Thyroid gland (tissue), 4 donors: ENCODE measurements at regions not wholly inside any gene's neighbourhood (a gene's known extent, or its start where the extent isn't known, plus 50 kb on each side); places are given as distances from the start of the nearest gene placed in this dataset.
A peak's percentile ranks its signal among the peaks of the same experiment; 100 is the strongest.

Source experiments
- DNase-seq, 2 donors: peaks; one replicate each; pipeline ENCODE4 v3.0.0-alpha.2; 2019
- H3K27ac ChIP-seq, 3 donors: fragments of 200-600 bp; sonication (generic); 1 replicate in 2 of 3; 2 replicates in 1 of 3; pipeline ENCODE4 v1.5.1; 2016 to 2019; ENCODE audit warnings: mild to moderate bottlenecking in 1 of 3, moderate library complexity in 1 of 3
- H3K27me3 ChIP-seq: fragments of 200-600 bp; sonication (generic); one replicate; pipeline ENCODE4 v1.5.1; 2019
- H3K36me3 ChIP-seq, 2 donors: fragments of 200-600 bp; sonication (generic); one replicate each; pipeline ENCODE4 v1.5.1; 2016 to 2019
- H3K4me1 ChIP-seq, 2 donors: fragments of 200-600 bp; sonication (generic); one replicate each; pipeline ENCODE4 v1.5.1; 2017 to 2019
- H3K4me3 ChIP-seq, 3 donors: fragments of 200-600 bp; sonication (generic); replicated peaks in 1 of 3; 1 replicate in 2 of 3; 2 replicates in 1 of 3; pipeline ENCODE4 v1.5.1; 2016; ENCODE audit warnings: mild to moderate bottlenecking in 1 of 3
- H3K9me3 ChIP-seq: fragments of 200-600 bp; sonication (generic); one replicate; pipeline ENCODE4 v1.5.1; 2017
- CTCF ChIP-seq, 6 experiments: fragments of 200-600 bp in 3 of 6; fragments of 450-650 bp in 3 of 6; sonication (generic) in 3 of 6; IDR thresholded peaks; one replicate each; pipeline ENCODE4 v1.5.1; 2016 to 2019; ENCODE audit warnings: antibody characterized with exemption in 6 of 6, mild to moderate bottlenecking in 2 of 6, inconsistent platforms in 1 of 6, moderate library complexity in 1 of 6
- POLR2A ChIP-seq, 2 donors: fragments of 450-650 bp; IDR thresholded peaks; one replicate each; pipeline ENCODE4 v1.6.1; 2017; ENCODE audit warnings: antibody characterized with exemption in 2 of 2, mild to moderate bottlenecking in 2 of 2, moderate library complexity in 1 of 2
- WGBS, 2 donors: methylation state at CpG; one replicate each; pipeline ENCODE4 v1.1.5; 2017; 5-methylcytosine and 5-hydroxymethylcytosine counted together
- intact Hi-C: fragments of 100-400 bp; cut with DNase I; formaldehyde crosslinking; loops from one replicate; pipeline ENCODE4 v1.15.1; 2023

- Histone ChIP-seq H3K9me3 (no peaks in the 10 kb centered on the region), H3K36me3 (no peaks in the 10 kb centered on the region), H3K4me3 (no peak overlapping the region), H3K27ac (peak overlapping the region; percentile 12 to 77 (median 68)), H3K4me1 (peaks cover 44 to 50% of the 10 kb centered on the region in 2 donors), H3K27me3 (no peaks in the 10 kb centered on the region)
- WGBS, 2 donors = 67 to 69% methylated on average over 6 of the region's 6 CpGs
- TF ChIP-seq CTCF (IDR thresholded peaks at IDR 0.05) (no peak), POLR2A (IDR thresholded peaks at IDR 0.05) (no peak)
- DNase-seq = no peak
- intact Hi-C loops = loop anchor here (10.0 kb wide), 1 partner anchor 225 kb away; no protein-coding TSS in a partner anchor
Measured at GRCh38 chr6:148239801-148240460, 102.7 kb upstream of the SASH1 start.

GRCh38 chr6:148240461-148240840 is 102.2 kb upstream of the SASH1 start:
- Histone ChIP-seq H3K27ac (peak overlapping the region in 2 of 3 donors; percentile 68 to 77), H3K9me3 (no peaks in the 10 kb centered on the region), H3K27me3 (no peaks in the 10 kb centered on the region), H3K36me3 (no peaks in the 10 kb centered on the region), H3K4me3 (no peak overlapping the region), H3K4me1 (peaks cover 44 to 55% of the 10 kb centered on the region in 2 donors)
- no peak for DNase-seq
- TF ChIP-seq POLR2A (IDR thresholded peaks at IDR 0.05) (no peak), CTCF (IDR thresholded peaks at IDR 0.05) (no peak)
- WGBS, 2 donors = 78 to 80% methylated on average over 6 of the region's 6 CpGs
- intact Hi-C loops = loop anchor here (10.0 kb wide), 1 partner anchor 224 kb away; no protein-coding TSS in a partner anchor

- no peaks in the 10 kb centered on the region for H3K36me3 ChIP-seq
- no peak overlapping the region for H3K4me3 ChIP-seq
- no peak for DNase-seq
- intact Hi-C loops = loop anchor here (10.0 kb wide), 1 partner anchor 224 kb away; no protein-coding TSS in a partner anchor
- WGBS, 2 donors = 80 to 81% methylated on average over 3 of the region's 3 CpGs
- H3K9me3 ChIP-seq = no peaks in the 10 kb centered on the region
- peaks cover 44 to 56% of the 10 kb centered on the region in 2 donors for H3K4me1 ChIP-seq
- TF ChIP-seq POLR2A (IDR thresholded peaks at IDR 0.05) = no peak
- H3K27me3 ChIP-seq = no peaks in the 10 kb centered on the region
- peak overlapping the region in 2 of 3 donors; percentile 68 to 77 for H3K27ac ChIP-seq
Measured at GRCh38 chr6:148240861-148241477, 101.7 kb upstream of the SASH1 start.

GRCh38 chr6:148242180-148242579 is 100.5 kb upstream of the SASH1 start:
- DNase-seq = no peak
- 24 to 44% methylated on average over 4 of the region's 4 CpGs for WGBS, 2 donors
- H3K4me1 ChIP-seq = peaks cover 50 to 61% of the 10 kb centered on the region in 2 donors
- no peaks in the 10 kb centered on the region for H3K36me3 ChIP-seq
- TF ChIP-seq POLR2A (IDR thresholded peaks at IDR 0.05) (no peak), CTCF (IDR thresholded peaks at IDR 0.05) (no peak)
- intact Hi-C loops = loop anchor here (10.0 kb wide), 1 partner anchor 223 kb away; no protein-coding TSS in a partner anchor
- no peaks in the 10 kb centered on the region for H3K9me3 ChIP-seq
- no peaks in the 10 kb centered on the region for H3K27me3 ChIP-seq
- H3K4me3 ChIP-seq = no peak overlapping the region
- peak overlapping the region in 2 of 3 donors; percentile 68 to 77 for H3K27ac ChIP-seq

- H3K4me1 ChIP-seq = peaks cover 63 to 81% of the 10 kb centered on the region in 2 donors
- 73 to 81% methylated on average over 10 of the region's 10 CpGs for WGBS, 2 donors
Measured at GRCh38 chr6:148244217-148244935, 98.3 kb upstream of the SASH1 start.

More at GRCh38 chr6:148244217-148244935, 98.3 kb upstream of the SASH1 start:
- TF ChIP-seq POLR2A (IDR thresholded peaks at IDR 0.05) (no peak), CTCF (IDR thresholded peaks at IDR 0.05) (no peak)
- H3K27ac ChIP-seq = peak overlapping the region; percentile 54 to 79 (median 70)
- no peaks in the 10 kb centered on the region for H3K36me3 ChIP-seq
- peak; percentile 6 to 24 for DNase-seq
- no peaks in the 10 kb centered on the region for H3K9me3 ChIP-seq
- intact Hi-C loops = loop anchor here (10.0 kb wide), 1 partner anchor 220 kb away; no protein-coding TSS in a partner anchor
- H3K27me3 ChIP-seq = no peaks in the 10 kb centered on the region
- no peak overlapping the region for H3K4me3 ChIP-seq
